SU-DHL-6 (cell line): ENCODE measurements at regions not wholly inside any gene's neighbourhood (a gene's known extent, or its start where the extent isn't known, plus 50 kb on each side); places are given as distances from the start of the nearest gene placed in this dataset.

Source experiments
- CTCF ChIP-seq: fragments of 200-600 bp; sonication (generic); IDR thresholded peaks from one replicate; pipeline ENCODE4 v1.5.1; 2017; ENCODE audit warnings: antibody characterized with exemption, mild to moderate bottlenecking, low read length, moderate library complexity; ENCODE audit not compliant: insufficient read depth, poor library complexity, severe bottlenecking
- EZH2phosphoT487 ChIP-seq: fragments of 200-600 bp; sonication (generic), shearing (Covaris generic); conservative IDR thresholded peaks from 2 replicates; pipeline ENCODE4 v1.6.1; 2018; ENCODE audit warnings: mild to moderate bottlenecking, antibody characterized with exemption, low read length, moderate library complexity, mixed read lengths

DNA sequence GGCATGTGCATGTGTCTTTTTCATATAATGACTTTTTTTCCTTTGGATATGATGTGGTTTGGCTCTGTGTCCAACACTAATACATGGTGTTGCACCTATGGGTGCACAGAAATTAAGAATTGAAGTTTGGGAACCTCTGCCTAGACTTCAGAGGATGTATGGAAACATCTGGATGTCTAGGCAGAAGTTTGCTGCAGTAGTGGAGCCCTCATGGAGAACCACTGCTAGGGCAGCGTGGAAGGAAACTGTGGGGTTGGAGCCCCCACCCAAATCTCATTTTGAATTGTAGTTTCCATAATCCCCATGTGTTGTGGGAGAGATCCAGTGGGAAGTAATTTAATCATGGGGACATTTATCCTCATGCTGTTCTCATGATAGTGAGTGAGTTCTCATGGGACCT is 235.0 kb upstream of the TRPC7 start:
- TF ChIP-seq CTCF = no peak
- no peak for TF ChIP-seq EZH2phosphoT487
